ENCODE measurements at regions not wholly inside any gene's neighbourhood (a gene's known extent, or its start where the extent isn't known, plus 50 kb on each side); places are given as distances from the start of the nearest gene placed in this dataset.

DNA sequence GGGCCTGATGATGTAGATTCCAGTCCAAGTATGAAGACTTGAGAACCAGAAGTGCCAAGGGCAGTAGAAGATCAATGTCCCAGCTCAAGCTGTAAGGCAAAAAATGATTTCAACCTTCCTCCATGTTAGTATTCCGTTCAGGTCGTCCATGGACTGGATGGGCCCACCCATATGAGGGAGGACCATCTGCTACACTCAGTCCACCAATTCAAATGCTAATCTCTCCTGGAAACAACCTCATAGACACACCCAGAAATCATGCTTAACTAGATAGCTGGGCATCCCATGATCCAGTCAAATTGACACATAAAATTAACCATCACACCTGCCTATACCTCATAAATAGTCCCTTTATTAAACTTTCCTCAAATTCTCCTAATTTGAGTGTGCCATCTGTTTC lies 73.3 kb upstream of the NFASC start:
- TF ChIP-seq CTCF (IDR thresholded peaks at IDR 0.05) (no peak), POLR2A (IDR thresholded peaks at IDR 0.05) (no peak)
